IMR-90 (cell line): ENCODE measurements at regions not wholly inside any gene's neighbourhood (a gene's known extent, or its start where the extent isn't known, plus 50 kb on each side); places are given as distances from the start of the nearest gene placed in this dataset.

Experiments
- ATAC-seq: fragments of 200-7000 bp; cut with Tn5 transposase; 2 replicates; pipeline ENCODE4 v1.9.1; 2020; ENCODE audit warnings: low read depth, mild to moderate bottlenecking, moderate library complexity
- BruUV-seq: library from RNA; stranded (reverse); fragments of 400-500 nt; replicated peaks from 2 replicates; lab custom pipeline; 2021; lab: Mats Ljungman, UMichigan
- CTCF ChIA-PET: fragments of 300-600 bp; formaldehyde crosslinking; extraction: SDS; loops from one replicate; lab custom pipeline; 2021; ENCODE audit warnings: antibody characterized with exemption; lab: Yijun Ruan, JAX
- POLR2A ChIA-PET: fragments of 300-600 bp; sonication (Branson Sonifier 250); formaldehyde crosslinking; loops from one replicate; lab custom pipeline; 2022; ENCODE audit warnings: antibody characterized with exemption; ENCODE audit not compliant: unreplicated experiment; lab: Charles Lee
- DNase-seq: peaks from one replicate; pipeline ENCODE4 v3.0.0; 2013
- H2AFZ ChIP-seq: replicated peaks from 2 replicates; pipeline ENCODE3; 2013; ENCODE audit warnings: low read length, mild to moderate bottlenecking; ENCODE audit not compliant: poor library complexity
- H2AK5ac ChIP-seq: 2 replicates; pipeline ENCODE4 v1.6.1; 2013; ENCODE audit warnings: low read depth, low read length, inconsistent platforms
- H2AK9ac ChIP-seq: replicated peaks from 2 replicates; pipeline ENCODE3; 2013; ENCODE audit warnings: mild to moderate bottlenecking, low read depth, low read length, moderate library complexity; ENCODE audit not compliant: poor library complexity
- H2BK120ac ChIP-seq: 2 replicates; pipeline ENCODE4 v1.6.1; 2013; ENCODE audit warnings: low read depth, low read length, inconsistent platforms
- H2BK15ac ChIP-seq: 3 replicates; pipeline ENCODE4 v1.6.1; 2013; ENCODE audit warnings: low read depth, low read length, inconsistent platforms
- H2BK20ac ChIP-seq: 2 replicates; pipeline ENCODE4 v1.6.1; 2013; ENCODE audit warnings: low read depth, mild to moderate bottlenecking, inconsistent platforms, low read length, moderate library complexity
- H2BK5ac ChIP-seq: 2 replicates; pipeline ENCODE4 v1.6.1; 2013; ENCODE audit warnings: mild to moderate bottlenecking, low read depth, low read length, inconsistent platforms; ENCODE audit not compliant: poor library complexity, severe bottlenecking
- H3K14ac ChIP-seq: replicated peaks from 2 replicates; pipeline ENCODE4 v1.6.1; 2013; ENCODE audit warnings: low read depth, low read length, inconsistent platforms
- H3K18ac ChIP-seq: 2 replicates; pipeline ENCODE4 v1.6.1; 2013; ENCODE audit warnings: low read depth, low read length, control low read depth
- H3K23ac ChIP-seq: 2 replicates; pipeline ENCODE4 v1.6.1; 2013; ENCODE audit warnings: low read depth, low read length, inconsistent platforms
- H3K27ac ChIP-seq: 2 replicates; pipeline ENCODE4 v1.5.1; 2013; ENCODE audit warnings: mild to moderate bottlenecking, control low read depth, low read length; ENCODE audit not compliant: insufficient read depth
- H3K27me3 ChIP-seq: 2 replicates; pipeline ENCODE4 v1.6.1; 2013; ENCODE audit warnings: low read length; ENCODE audit not compliant: control insufficient read depth, insufficient read depth
- H3K36me3 ChIP-seq: 2 replicates; pipeline ENCODE4 v1.6.1; 2013; ENCODE audit warnings: low read length, mixed read lengths; ENCODE audit not compliant: control insufficient read depth, insufficient read depth
- H3K4ac ChIP-seq: 2 replicates; pipeline ENCODE4 v1.6.1; 2013; ENCODE audit warnings: low read depth, low read length, inconsistent platforms
- H3K4me1 ChIP-seq: 2 replicates; pipeline ENCODE4 v1.6.1; 2013; ENCODE audit warnings: low read length, mixed read lengths; ENCODE audit not compliant: control insufficient read depth, insufficient read depth
- H3K4me2 ChIP-seq: 2 replicates; pipeline ENCODE4 v1.6.1; 2013; ENCODE audit warnings: low read depth, mild to moderate bottlenecking, control low read depth, low read length, moderate library complexity
- H3K4me3 ChIP-seq: 2 replicates; pipeline ENCODE4 v1.5.1; 2013; ENCODE audit warnings: low read depth, mild to moderate bottlenecking, control low read depth, low read length, moderate library complexity; ENCODE audit not compliant: insufficient read depth
- H3K56ac ChIP-seq: 2 replicates; pipeline ENCODE4 v1.6.1; 2013; ENCODE audit warnings: low read length, inconsistent platforms; ENCODE audit not compliant: insufficient read depth; ENCODE audit errors: extremely low read depth
- H3K79me1 ChIP-seq, 2 experiments: 2 replicates each; pipeline ENCODE4 v1.6.1; 2013; ENCODE audit warnings: low read length in 2 of 2, inconsistent platforms in 1 of 2, low read depth in 1 of 2
- H3K9ac ChIP-seq: 2 replicates; pipeline ENCODE4 v1.6.1; 2013; ENCODE audit warnings: low read depth, low read length, control low read depth
- H3K9me1 ChIP-seq: 2 replicates; pipeline ENCODE4 v1.6.1; 2013; ENCODE audit warnings: low read length, inconsistent platforms; ENCODE audit not compliant: insufficient read depth
- H3K9me3 ChIP-seq: 2 replicates; pipeline ENCODE4 v1.6.1; 2013; ENCODE audit warnings: low read length; ENCODE audit not compliant: control insufficient read depth, insufficient read depth
- H4K20me1 ChIP-seq: 2 replicates; pipeline ENCODE4 v1.6.1; 2013; ENCODE audit warnings: low read length, inconsistent platforms; ENCODE audit not compliant: insufficient read depth
- H4K5ac ChIP-seq: 2 replicates; pipeline ENCODE4 v1.6.1; 2013; ENCODE audit warnings: mild to moderate bottlenecking, low read depth, low read length, control low read depth
- H4K8ac ChIP-seq, 2 experiments: 2 replicates each; pipeline ENCODE4 v1.6.1; 2013; ENCODE audit warnings: low read depth in 2 of 2, low read length in 2 of 2, control low read depth in 1 of 2, inconsistent platforms in 1 of 2
- H4K91ac ChIP-seq: 2 replicates; pipeline ENCODE4 v1.6.1; 2013; ENCODE audit warnings: low read depth, low read length, inconsistent platforms; ENCODE audit not compliant: insufficient read depth
- CEBPB ChIP-seq: IDR thresholded peaks from 2 replicates; pipeline ENCODE4 v1.6.1; 2012; ENCODE audit warnings: low read depth, low read length, improper control_type of control experiment
- CHD1 ChIP-seq: IDR thresholded peaks from 2 replicates; pipeline ENCODE4 v1.6.1; 2012; ENCODE audit warnings: low read depth, low read length, improper control_type of control experiment
- CTCF ChIP-seq: conservative IDR thresholded peaks from 2 replicates; pipeline ENCODE4 v1.5.1; 2012; ENCODE audit warnings: mild to moderate bottlenecking, low read depth, low read length, improper control_type of control experiment
- MAFK ChIP-seq: IDR thresholded peaks from 2 replicates; pipeline ENCODE4 v1.6.1; 2012; ENCODE audit warnings: low read depth, low read length, improper control_type of control experiment
- MAZ ChIP-seq: IDR thresholded peaks from 2 replicates; pipeline ENCODE4 v1.6.1; 2012; ENCODE audit warnings: low read depth, mild to moderate bottlenecking, low read length, improper control_type of control experiment, moderate library complexity, borderline replicate concordance
- RFX5 ChIP-seq: IDR thresholded peaks from 2 replicates; pipeline ENCODE4 v1.8.0; 2012; ENCODE audit warnings: low read depth, mild to moderate bottlenecking, low read length, moderate library complexity
- whole genome bisulfite sequencing, 2 experiments: methylation state at CpG; one replicate each; pipeline versions ENCODE4 v1.1.5 to v1.1.7; 2013; ENCODE audit warnings: missing lambda C conversion rate in 2 of 2; ENCODE audit not compliant: insufficient read length in 1 of 2; ENCODE audit errors: extremely low coverage in 2 of 2; 5-methylcytosine and 5-hydroxymethylcytosine counted together
- dilution Hi-C: fragments of 300-500 bp; cut with HindIII; formaldehyde crosslinking; loops from one replicate; pipeline ENCODE4 v1.14.3; 2018; ENCODE audit warnings: low sequenced_read_pairs; ENCODE audit not compliant: unreplicated experiment
- in situ Hi-C: fragments of 300-500 bp; cut with MboI; formaldehyde crosslinking; loops from 3 replicates; pipeline ENCODE4 v1.14.3; 2019; ENCODE audit warnings: low sequenced_read_pairs, inconsistent platforms, mixed read lengths
- intact Hi-C: fragments of 100-400 bp; cut with micrococcal nuclease; formaldehyde crosslinking; loops from 2 replicates; pipeline ENCODE4 v1.10.0; 2022

GRCh38 chr6:122075917-122076316 is 323.5 kb upstream of the HSF2 start:
- DNase-seq (no peak), ATAC-seq (no peak)
- no peaks in the 10 kb centered on the region for H3K79me1 ChIP-seq
- in situ Hi-C loops = no loop called here
- ChIA-PET POLR2A (no interaction called here), CTCF (no interaction called here)
- H2BK20ac ChIP-seq = no peak overlapping the region
- no peak overlapping the region for H3K18ac ChIP-seq
- no CpG with 5 or more reads among the region's 2 CpGs for WGBS, 2 experiments
- H4K5ac ChIP-seq = no peak overlapping the region
- H2AK9ac ChIP-seq = no peak overlapping the region
- intact Hi-C loops = no loop called here
- H3K14ac ChIP-seq = no peak overlapping the region
- H3K4me3 ChIP-seq = no peak overlapping the region
- no peak overlapping the region for H2BK15ac ChIP-seq
- H3K4me1 ChIP-seq = no peaks in the 10 kb centered on the region
- H3K9me1 ChIP-seq = no peaks in the 10 kb centered on the region
- TF ChIP-seq CEBPB (no peak), RFX5 (no peak), CHD1 (no peak), MAZ (no peak), CTCF (no peak), MAFK (no peak)
- H3K27me3 ChIP-seq = no peaks in the 10 kb centered on the region; the same call in 1 of the 2 replicates
- no peaks in the 10 kb centered on the region for H3K9me3 ChIP-seq
- no TSS peak for BruUV-seq
- H2AFZ ChIP-seq = no peak overlapping the region
- no peak overlapping the region for H4K8ac ChIP-seq
- H4K20me1 ChIP-seq = no peaks in the 10 kb centered on the region
- no peaks in the 10 kb centered on the region for H3K36me3 ChIP-seq
- no peak overlapping the region for H3K4me2 ChIP-seq
- H3K56ac ChIP-seq = no peak overlapping the region
- H3K27ac ChIP-seq = no peak overlapping the region
- H2BK120ac ChIP-seq = no peak overlapping the region
- H2BK5ac ChIP-seq = no peak overlapping the region
- no peak overlapping the region for H2AK5ac ChIP-seq
- no peak overlapping the region for H4K91ac ChIP-seq
- H3K23ac ChIP-seq = no peak overlapping the region
- dilution Hi-C loops = no loop called here
- H3K4ac ChIP-seq = no peak overlapping the region
- no peak overlapping the region for H3K9ac ChIP-seq
